HepG2 (cell line): ENCODE measurements at regions not wholly inside any gene's neighbourhood (a gene's known extent, or its start where the extent isn't known, plus 50 kb on each side); places are given as distances from the start of the nearest gene placed in this dataset.

Experiments used
- CEBPG ChIP-seq: IDR thresholded peaks from 2 replicates; pipeline ENCODE4 v1.6.1; 2016
- HDAC1 ChIP-seq: sonication (generic); formaldehyde crosslinking; IDR thresholded peaks from 2 replicates; pipeline ENCODE4 v1.5.1; 2020; ENCODE audit warnings: mild to moderate bottlenecking, missing genetic modification reagents
- MAX ChIP-seq: IDR thresholded peaks from 2 replicates; pipeline ENCODE4 v1.6.1; 2012; ENCODE audit warnings: inconsistent platforms
- MTA1 ChIP-seq: sonication (generic); formaldehyde crosslinking; IDR thresholded peaks from 2 replicates; pipeline ENCODE4 v1.4.0; 2020; ENCODE audit warnings: missing genetic modification reagents, mild to moderate bottlenecking, borderline replicate concordance
- NFATC3 ChIP-seq: sonication (generic); formaldehyde crosslinking; IDR thresholded peaks from 2 replicates; pipeline ENCODE4 v1.5.1; 2020; ENCODE audit warnings: mild to moderate bottlenecking, missing genetic modification reagents
- POLR2A ChIP-seq, 2 experiments: IDR thresholded peaks; 2 replicates each; pipeline ENCODE4 v1.6.1; 2011; ENCODE audit warnings: low read depth in 2 of 2, low read length in 2 of 2, mild to moderate bottlenecking in 1 of 2, moderate library complexity in 1 of 2; ENCODE audit not compliant: insufficient read depth in 1 of 2
- SMYD3 ChIP-seq: sonication (generic); formaldehyde crosslinking; IDR thresholded peaks from 2 replicates; pipeline ENCODE4 v1.8.1; 2023; ENCODE audit warnings: mild to moderate bottlenecking, missing genetic modification reagents
- STAT6 ChIP-seq: sonication (generic); formaldehyde crosslinking; IDR thresholded peaks from 2 replicates; pipeline ENCODE4 v1.4.0; 2020; ENCODE audit warnings: missing genetic modification reagents, mild to moderate bottlenecking, borderline replicate concordance
- ZFP37 ChIP-seq: sonication (generic); formaldehyde crosslinking; IDR thresholded peaks from 2 replicates; pipeline ENCODE4 v1.4.0; 2020; ENCODE audit warnings: missing genetic modification reagents, borderline replicate concordance
- ZSCAN5A ChIP-seq: sonication (generic); formaldehyde crosslinking; IDR thresholded peaks from 2 replicates; pipeline ENCODE4 v1.8.0; 2022; ENCODE audit warnings: mild to moderate bottlenecking, missing genetic modification reagents, borderline replicate concordance
- TF ChIP-seq, protein P1 (sequence below): sonication (generic); formaldehyde crosslinking; conservative IDR thresholded peaks from 2 replicates; pipeline ENCODE4 v1.4.0; 2020; ENCODE audit warnings: missing genetic modification reagents
- TF ChIP-seq, protein P2 (sequence below): sonication (generic); formaldehyde crosslinking; conservative IDR thresholded peaks from 2 replicates; pipeline ENCODE4 v1.8.0; 2022; ENCODE audit warnings: missing genetic modification reagents
- TF ChIP-seq, protein P3 (sequence below): sonication (generic); formaldehyde crosslinking; IDR thresholded peaks from 2 replicates; pipeline ENCODE4 v1.4.0; 2020; ENCODE audit warnings: mild to moderate bottlenecking, missing genetic modification reagents

DNA sequence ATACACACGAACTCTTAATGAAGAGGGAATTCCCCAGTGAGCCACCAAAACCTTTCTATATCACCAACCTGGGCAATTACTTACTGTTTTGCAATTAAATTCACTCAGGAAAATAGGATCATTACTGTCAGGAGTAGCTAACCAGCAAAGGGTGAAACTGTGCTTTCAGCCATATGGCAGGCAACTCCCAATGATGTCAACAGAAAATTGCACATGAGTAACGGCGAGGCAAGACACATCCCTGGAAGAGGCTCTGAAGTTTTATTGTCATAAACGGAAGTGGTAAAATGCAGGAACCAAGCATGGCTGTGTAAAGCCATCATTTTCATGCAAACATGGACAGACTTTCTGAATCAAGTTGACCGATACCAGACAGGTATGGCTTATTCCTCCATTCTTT lies 548.9 kb upstream of the AUTS2 start (continued):
- TF ChIP-seq, protein P1, sequence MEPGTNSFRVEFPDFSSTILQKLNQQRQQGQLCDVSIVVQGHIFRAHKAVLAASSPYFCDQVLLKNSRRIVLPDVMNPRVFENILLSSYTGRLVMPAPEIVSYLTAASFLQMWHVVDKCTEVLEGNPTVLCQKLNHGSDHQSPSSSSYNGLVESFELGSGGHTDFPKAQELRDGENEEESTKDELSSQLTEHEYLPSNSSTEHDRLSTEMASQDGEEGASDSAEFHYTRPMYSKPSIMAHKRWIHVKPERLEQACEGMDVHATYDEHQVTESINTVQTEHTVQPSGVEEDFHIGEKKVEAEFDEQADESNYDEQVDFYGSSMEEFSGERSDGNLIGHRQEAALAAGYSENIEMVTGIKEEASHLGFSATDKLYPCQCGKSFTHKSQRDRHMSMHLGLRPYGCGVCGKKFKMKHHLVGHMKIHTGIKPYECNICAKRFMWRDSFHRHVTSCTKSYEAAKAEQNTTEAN (CRISPR knock-in tag), result no peak
- TF ChIP-seq, protein P2, sequence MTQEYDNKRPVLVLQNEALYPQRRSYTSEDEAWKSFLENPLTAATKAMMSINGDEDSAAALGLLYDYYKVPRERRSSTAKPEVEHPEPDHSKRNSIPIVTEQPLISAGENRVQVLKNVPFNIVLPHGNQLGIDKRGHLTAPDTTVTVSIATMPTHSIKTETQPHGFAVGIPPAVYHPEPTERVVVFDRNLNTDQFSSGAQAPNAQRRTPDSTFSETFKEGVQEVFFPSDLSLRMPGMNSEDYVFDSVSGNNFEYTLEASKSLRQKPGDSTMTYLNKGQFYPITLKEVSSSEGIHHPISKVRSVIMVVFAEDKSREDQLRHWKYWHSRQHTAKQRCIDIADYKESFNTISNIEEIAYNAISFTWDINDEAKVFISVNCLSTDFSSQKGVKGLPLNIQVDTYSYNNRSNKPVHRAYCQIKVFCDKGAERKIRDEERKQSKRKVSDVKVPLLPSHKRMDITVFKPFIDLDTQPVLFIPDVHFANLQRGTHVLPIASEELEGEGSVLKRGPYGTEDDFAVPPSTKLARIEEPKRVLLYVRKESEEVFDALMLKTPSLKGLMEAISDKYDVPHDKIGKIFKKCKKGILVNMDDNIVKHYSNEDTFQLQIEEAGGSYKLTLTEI (CRISPR knock-in tag), result no peak
- TF ChIP-seq HDAC1 (CRISPR knock-in tag) (no peak), ZSCAN5A (no peak), MAX (no peak), CEBPG (CRISPR knock-in tag) (no peak), POLR2A (IDR thresholded peaks at IDR 0.05; ENCODE audit: insufficient read depth in 1 of 2, low read depth in 2 of 2, low read length in 2 of 2) (no peak), NFATC3 (CRISPR knock-in tag) (no peak), MTA1 (CRISPR knock-in tag) (no peak), STAT6 (no peak), ZFP37 (CRISPR knock-in tag) (no peak), SMYD3 (CRISPR knock-in tag) (no peak)
- TF ChIP-seq, protein P3, sequence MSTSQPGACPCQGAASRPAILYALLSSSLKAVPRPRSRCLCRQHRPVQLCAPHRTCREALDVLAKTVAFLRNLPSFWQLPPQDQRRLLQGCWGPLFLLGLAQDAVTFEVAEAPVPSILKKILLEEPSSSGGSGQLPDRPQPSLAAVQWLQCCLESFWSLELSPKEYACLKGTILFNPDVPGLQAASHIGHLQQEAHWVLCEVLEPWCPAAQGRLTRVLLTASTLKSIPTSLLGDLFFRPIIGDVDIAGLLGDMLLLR (CRISPR knock-in tag), result no peak
- TF ChIP-seq, all 625 proteins: peak for 0
